ENCODE measurements at regions not wholly inside any gene's neighbourhood (a gene's known extent, or its start where the extent isn't known, plus 50 kb on each side); places are given as distances from the start of the nearest gene placed in this dataset.

- TF ChIP-seq CTCF (IDR thresholded peaks at IDR 0.05; ENCODE audit: insufficient read depth, low read length, poor library complexity, severe bottlenecking) (no peak), EZH2phosphoT487 (conservative IDR thresholded peaks at IDR 0.05; ENCODE audit: low read length) (no peak)
Observed at GRCh38 chr7:120056227-120056626, 216.7 kb upstream of the KCND2 start.
